GM12875 (cell line): ENCODE measurements at regions not wholly inside any gene's neighbourhood (a gene's known extent, or its start where the extent isn't known, plus 50 kb on each side); places are given as distances from the start of the nearest gene placed in this dataset.

Source experiments
- H3K4me3 ChIP-seq: one replicate; pipeline ENCODE4 v1.5.1; 2011; ENCODE audit warnings: low read depth, low read length, control low read depth
- TF ChIP-seq, protein P1 (sequence below): IDR thresholded peaks from 2 replicates; pipeline ENCODE4 v1.5.1; 2011; ENCODE audit warnings: low read depth, mild to moderate bottlenecking, control low read depth, inconsistent platforms, low read length, moderate library complexity, borderline replicate concordance; ENCODE audit not compliant: insufficient read depth

DNA sequence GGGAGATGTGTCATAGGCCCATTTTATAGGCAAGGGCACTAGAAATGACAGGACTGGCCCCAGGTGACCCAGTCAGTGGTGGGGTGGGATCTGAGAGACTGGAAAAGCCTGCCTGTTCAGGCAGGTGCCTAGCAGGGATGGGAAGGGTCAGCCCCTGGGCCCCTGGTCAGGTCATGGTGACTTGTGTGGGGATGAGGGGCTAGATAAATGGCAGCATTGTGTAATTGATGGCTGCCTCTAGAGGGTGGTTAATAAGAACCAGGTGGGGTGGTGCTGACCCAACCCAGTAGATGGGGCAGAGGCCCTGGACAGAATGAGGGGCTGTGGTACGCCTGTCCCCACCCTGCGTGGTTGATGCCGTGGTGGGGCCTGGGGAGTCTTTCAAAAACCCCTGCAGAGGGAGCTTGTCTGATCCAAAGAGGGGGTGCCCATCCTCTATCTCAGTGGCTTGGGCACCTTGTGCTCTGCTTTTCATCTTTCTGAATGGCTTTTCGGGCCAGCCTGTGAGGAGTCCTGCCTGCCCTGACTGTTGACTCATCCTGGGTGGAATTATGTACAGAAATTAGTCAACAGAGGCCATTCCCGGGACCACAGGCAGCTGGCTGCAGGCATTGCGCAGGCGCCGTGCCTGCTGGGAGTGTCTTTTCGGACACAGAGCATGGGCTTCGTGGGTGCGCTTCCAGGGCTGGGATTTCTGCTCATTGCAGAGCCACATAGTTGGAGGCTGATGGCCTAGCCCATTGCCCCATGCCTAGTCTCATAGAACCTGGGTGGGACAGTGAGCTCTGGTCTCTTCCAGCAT is 93.6 kb upstream of the PITX1 start:
- TF ChIP-seq, protein P1, sequence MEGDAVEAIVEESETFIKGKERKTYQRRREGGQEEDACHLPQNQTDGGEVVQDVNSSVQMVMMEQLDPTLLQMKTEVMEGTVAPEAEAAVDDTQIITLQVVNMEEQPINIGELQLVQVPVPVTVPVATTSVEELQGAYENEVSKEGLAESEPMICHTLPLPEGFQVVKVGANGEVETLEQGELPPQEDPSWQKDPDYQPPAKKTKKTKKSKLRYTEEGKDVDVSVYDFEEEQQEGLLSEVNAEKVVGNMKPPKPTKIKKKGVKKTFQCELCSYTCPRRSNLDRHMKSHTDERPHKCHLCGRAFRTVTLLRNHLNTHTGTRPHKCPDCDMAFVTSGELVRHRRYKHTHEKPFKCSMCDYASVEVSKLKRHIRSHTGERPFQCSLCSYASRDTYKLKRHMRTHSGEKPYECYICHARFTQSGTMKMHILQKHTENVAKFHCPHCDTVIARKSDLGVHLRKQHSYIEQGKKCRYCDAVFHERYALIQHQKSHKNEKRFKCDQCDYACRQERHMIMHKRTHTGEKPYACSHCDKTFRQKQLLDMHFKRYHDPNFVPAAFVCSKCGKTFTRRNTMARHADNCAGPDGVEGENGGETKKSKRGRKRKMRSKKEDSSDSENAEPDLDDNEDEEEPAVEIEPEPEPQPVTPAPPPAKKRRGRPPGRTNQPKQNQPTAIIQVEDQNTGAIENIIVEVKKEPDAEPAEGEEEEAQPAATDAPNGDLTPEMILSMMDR: no peak
- no peak overlapping the region for H3K4me3 ChIP-seq

DNA sequence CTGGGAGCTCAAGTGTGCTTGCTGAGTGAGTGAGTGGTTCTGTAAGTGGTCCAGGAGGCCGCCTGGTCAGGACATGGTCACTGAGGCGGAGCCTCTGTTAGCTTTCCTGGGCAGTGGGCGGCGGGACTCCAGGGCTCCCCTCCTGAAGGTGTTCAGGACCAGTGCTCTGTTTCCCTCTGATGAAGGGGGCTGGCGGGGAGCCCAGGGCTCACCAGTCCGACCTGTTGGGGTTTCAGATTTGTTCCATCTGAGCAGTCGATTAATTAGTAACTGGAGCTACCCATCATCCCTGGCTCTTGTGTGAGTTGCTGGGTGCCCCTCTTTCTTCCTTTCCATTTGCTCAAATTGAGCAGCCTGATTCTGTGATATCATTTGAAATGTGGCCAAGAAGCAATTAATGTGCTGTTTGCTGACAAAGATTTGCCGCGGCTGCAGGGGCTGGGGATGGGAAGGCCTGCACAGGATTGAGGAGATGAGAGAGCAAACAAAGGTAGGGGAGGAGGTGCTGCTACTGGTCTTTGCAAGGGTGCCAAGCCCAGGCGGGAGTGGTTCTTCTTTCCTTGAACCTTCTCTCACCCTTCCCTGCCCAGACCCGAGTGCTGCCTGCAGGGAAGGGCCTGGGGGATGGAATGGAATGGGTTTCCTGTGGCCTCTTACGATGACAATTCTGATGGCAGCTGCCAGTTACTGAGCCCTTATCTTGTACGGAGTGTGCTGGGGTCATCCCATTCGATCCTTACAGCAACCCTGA is 92.8 kb upstream of the PITX1 start:
- no peak overlapping the region for H3K4me3 ChIP-seq
- TF ChIP-seq, protein P1: no peak

DNA sequence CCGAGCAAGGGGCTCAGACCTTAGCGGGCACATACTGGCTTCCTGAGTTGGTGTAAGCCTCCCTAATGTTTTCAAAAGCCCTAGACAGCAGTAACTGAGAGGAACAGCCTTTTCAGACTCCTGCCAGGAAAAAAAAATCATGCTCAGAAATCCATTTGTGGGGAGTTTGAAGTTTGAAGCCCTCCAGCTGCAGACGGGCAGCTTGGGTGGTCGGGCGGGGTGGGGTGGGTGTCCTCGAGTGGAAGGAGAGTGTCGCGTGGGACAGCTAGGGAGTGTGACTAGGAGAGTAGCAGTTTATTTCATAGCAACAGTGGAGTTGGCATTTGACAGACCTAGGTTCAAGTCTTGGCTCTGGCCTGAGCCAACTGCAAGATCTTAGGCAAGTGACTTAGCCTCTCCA is 90.7 kb upstream of the PITX1 start:
- TF ChIP-seq, protein P1: no peak
- no peak overlapping the region for H3K4me3 ChIP-seq

DNA sequence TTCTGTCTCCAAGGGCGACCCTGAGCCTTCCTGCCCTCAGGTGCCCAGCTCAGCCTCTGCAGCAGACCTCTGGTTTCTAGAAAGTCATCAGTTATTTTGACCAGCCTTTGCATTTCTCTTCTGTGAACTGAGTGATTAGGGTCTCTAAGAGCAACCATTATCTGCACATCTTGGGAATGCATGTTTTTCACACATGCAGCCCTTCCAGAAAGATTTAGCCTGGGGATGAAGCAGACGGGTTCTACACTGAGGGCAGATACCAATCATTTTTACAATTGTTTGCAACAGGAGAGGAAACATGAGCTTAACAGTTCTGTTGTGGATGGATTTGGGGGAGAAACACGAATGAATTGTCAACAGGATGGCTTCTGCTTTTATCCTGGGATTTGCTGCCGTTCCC is 90.1 kb upstream of the PITX1 start:
- TF ChIP-seq, protein P1: no peak
- no peak overlapping the region for H3K4me3 ChIP-seq

DNA sequence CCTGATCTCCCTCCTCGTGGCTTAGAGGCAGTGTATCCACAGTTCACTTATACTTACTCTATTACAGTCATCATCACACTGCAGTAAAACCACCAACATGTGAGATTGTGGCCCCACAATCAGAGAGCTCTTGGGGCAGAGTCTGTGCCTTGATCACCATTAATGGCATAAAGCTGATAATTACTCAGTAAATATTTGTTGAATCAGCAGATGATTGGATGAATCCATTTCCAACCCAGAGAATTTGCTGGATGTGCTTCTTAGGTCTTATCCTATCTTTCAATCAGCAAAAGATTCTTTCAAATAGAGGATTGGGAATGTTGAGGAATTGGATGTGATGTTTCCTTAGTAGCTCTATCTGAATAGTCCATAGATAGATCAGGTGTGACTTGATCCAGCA is 88.8 kb upstream of the PITX1 start:
- TF ChIP-seq, protein P1: no peak
- no peak overlapping the region for H3K4me3 ChIP-seq

DNA sequence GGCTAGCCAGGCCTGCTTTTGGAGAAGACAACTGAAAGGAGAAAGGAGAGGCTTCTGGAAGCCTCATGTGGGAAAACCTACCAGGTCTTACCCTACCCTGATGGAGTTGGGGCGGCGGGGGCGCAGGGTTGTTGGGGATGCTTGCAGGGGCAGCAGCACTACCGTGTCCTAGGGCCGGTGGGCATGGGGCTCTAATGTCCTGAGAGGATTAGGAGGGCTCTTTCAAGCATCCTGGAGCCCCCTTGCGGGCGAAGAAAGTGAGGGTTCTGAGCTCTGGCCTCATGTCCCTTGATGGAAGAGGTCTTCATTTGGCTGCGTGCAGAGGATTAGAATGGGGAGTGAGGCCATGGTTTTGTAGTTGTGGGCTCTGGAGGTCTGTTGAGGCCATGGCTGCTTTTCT is 86.9 kb upstream of the PITX1 start:
- TF ChIP-seq, protein P1: no peak
- H3K4me3 ChIP-seq: no peak overlapping the region

DNA sequence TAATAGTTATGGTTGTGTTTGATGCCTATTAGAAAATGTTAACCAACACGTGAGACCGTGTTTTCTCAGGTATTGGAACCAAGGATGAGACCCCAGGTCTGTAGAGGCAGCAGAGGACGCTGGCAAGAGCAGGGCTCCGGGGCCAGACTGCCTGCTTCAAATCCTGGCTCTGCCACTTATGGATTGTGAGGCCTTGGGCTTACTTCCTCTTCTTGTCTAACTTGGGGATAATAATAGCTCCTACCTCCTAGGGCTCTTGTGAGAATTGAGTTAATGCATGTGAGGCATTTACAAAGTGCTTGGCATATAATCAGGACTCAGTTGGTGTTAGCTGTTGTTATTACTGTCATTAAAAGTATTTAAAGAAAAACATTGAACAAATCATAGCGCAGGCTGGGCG is 85.5 kb upstream of the PITX1 start:
- TF ChIP-seq, protein P1: no peak

More for the DNA sequence above, 85.5 kb upstream of the PITX1 start:
- no peak overlapping the region for H3K4me3 ChIP-seq
